Large intestine (tissue), 3 donors: ENCODE measurements at regions not wholly inside any gene's neighbourhood (a gene's known extent, or its start where the extent isn't known, plus 50 kb on each side); places are given as distances from the start of the nearest gene placed in this dataset.

Experiments used
- DNase-seq, 2 donors: peaks; one replicate each; pipeline versions ENCODE4 v3.0.0 to v3.0.0-alpha.2; 2013
- H3K27ac ChIP-seq: one replicate; pipeline ENCODE4 v1.5.1; 2013; ENCODE audit warnings: low read length
- H3K27me3 ChIP-seq: 2 replicates; pipeline ENCODE4 v1.6.1; 2013; ENCODE audit warnings: low read length; ENCODE audit not compliant: control insufficient read depth, insufficient read depth
- H3K36me3 ChIP-seq: 2 replicates; pipeline ENCODE4 v1.6.1; 2013; ENCODE audit warnings: low read length; ENCODE audit not compliant: control insufficient read depth, insufficient read depth
- H3K4me1 ChIP-seq: one replicate; pipeline ENCODE4 v1.6.1; 2013; ENCODE audit warnings: low read length; ENCODE audit not compliant: control insufficient read depth, insufficient read depth
- H3K4me3 ChIP-seq: one replicate; pipeline ENCODE4 v1.5.1; 2013; ENCODE audit warnings: low read length
- H3K9me3 ChIP-seq: one replicate; pipeline ENCODE4 v1.6.1; 2013; ENCODE audit warnings: mild to moderate bottlenecking, low read depth, low read length, moderate library complexity; ENCODE audit not compliant: control insufficient read depth
- WGBS: methylation state at CpG from one replicate; pipeline ENCODE4 v1.1.5; 2013; ENCODE audit warnings: low lambda C conversion rate; ENCODE audit not compliant: insufficient coverage; 5-methylcytosine and 5-hydroxymethylcytosine counted together

GRCh38 chr2:195468771-195469170 is 188.3 kb upstream of the SLC39A10 start:
- WGBS, result no CpG with 5 or more reads among the region's 2 CpGs
- H3K36me3 ChIP-seq, result no peaks in the 10 kb centered on the region

GRCh38 chr2:195466427-195466826 is 190.6 kb upstream of the SLC39A10 start:
- Histone ChIP-seq H3K4me3 (no peak overlapping the region), H3K36me3 (no peaks in the 10 kb centered on the region), H3K9me3 (no peaks in the 10 kb centered on the region), H3K27ac (no peak overlapping the region), H3K27me3 (no peaks in the 10 kb centered on the region), H3K4me1 (no peaks in the 10 kb centered on the region)
- no peak for DNase-seq

More at GRCh38 chr2:195468771-195469170, 188.3 kb upstream of the SLC39A10 start:
- Histone ChIP-seq H3K9me3 (no peaks in the 10 kb centered on the region), H3K27me3 (no peaks in the 10 kb centered on the region), H3K4me3 (no peak overlapping the region), H3K4me1 (no peaks in the 10 kb centered on the region), H3K27ac (no peak overlapping the region)
- DNase-seq, result no peak

- WGBS, result 83% methylated on average over 2 of the region's 3 CpGs
- H3K9me3 ChIP-seq, result no peaks in the 10 kb centered on the region
- H3K27ac ChIP-seq, result no peak overlapping the region
- no peaks in the 10 kb centered on the region for H3K4me1 ChIP-seq
- no peaks in the 10 kb centered on the region for H3K27me3 ChIP-seq
- no peak overlapping the region for H3K4me3 ChIP-seq
- no peak for DNase-seq
- no peaks in the 10 kb centered on the region for H3K36me3 ChIP-seq
These were observed 196.0 kb upstream of the SLC39A10 start for GRCh38 chr2:195461010-195461409.

- Histone ChIP-seq H3K27ac (no peak overlapping the region), H3K9me3 (no peaks in the 10 kb centered on the region), H3K27me3 (no peaks in the 10 kb centered on the region), H3K4me1 (no peaks in the 10 kb centered on the region), H3K4me3 (no peak overlapping the region), H3K36me3 (no peaks in the 10 kb centered on the region)
- no peak for DNase-seq
- WGBS, result 83% methylated on average over 2 of the region's 2 CpGs
These were observed 198.1 kb upstream of the SLC39A10 start for GRCh38 chr2:195458936-195459335.

- no peaks in the 10 kb centered on the region for H3K27me3 ChIP-seq
- H3K9me3 ChIP-seq, result no peaks in the 10 kb centered on the region
- H3K4me3 ChIP-seq, result no peak overlapping the region
- DNase-seq, result no peak
- no peaks in the 10 kb centered on the region for H3K36me3 ChIP-seq
- no peaks in the 10 kb centered on the region for H3K4me1 ChIP-seq
- no peak overlapping the region for H3K27ac ChIP-seq
These were observed 199.2 kb upstream of the SLC39A10 start for GRCh38 chr2:195457873-195458272.

GRCh38 chr2:195456771-195457170 is 200.3 kb upstream of the SLC39A10 start:
- no peaks in the 10 kb centered on the region for H3K9me3 ChIP-seq
- H3K4me1 ChIP-seq, result no peaks in the 10 kb centered on the region
- H3K4me3 ChIP-seq, result no peak overlapping the region
- H3K27me3 ChIP-seq, result no peaks in the 10 kb centered on the region
- WGBS, result no CpG with 5 or more reads among the region's 2 CpGs
- H3K27ac ChIP-seq, result no peak overlapping the region
- no peaks in the 10 kb centered on the region for H3K36me3 ChIP-seq
- no peak for DNase-seq

GRCh38 chr2:195451160-195451559 is 205.9 kb upstream of the SLC39A10 start:
- Histone ChIP-seq H3K27ac (no peak overlapping the region), H3K36me3 (no peaks in the 10 kb centered on the region), H3K27me3 (no peaks in the 10 kb centered on the region), H3K4me3 (no peak overlapping the region), H3K9me3 (no peaks in the 10 kb centered on the region), H3K4me1 (no peaks in the 10 kb centered on the region)
- DNase-seq, result no peak
- 63% methylated on average over 2 of the region's 4 CpGs for WGBS

- no peak overlapping the region for H3K27ac ChIP-seq
- H3K9me3 ChIP-seq, result no peaks in the 10 kb centered on the region
- H3K27me3 ChIP-seq, result no peaks in the 10 kb centered on the region
- no peaks in the 10 kb centered on the region for H3K36me3 ChIP-seq
- H3K4me3 ChIP-seq, result no peak overlapping the region
- DNase-seq, result no peak
- WGBS, result 100% methylated on average over 1 of the region's 3 CpGs
- no peaks in the 10 kb centered on the region for H3K4me1 ChIP-seq
These were observed 206.4 kb upstream of the SLC39A10 start for GRCh38 chr2:195450552-195451113.

- no CpG with 5 or more reads among the region's 5 CpGs for WGBS
- peak in 1 of 2 donors; percentile 24 for DNase-seq
These were observed 209.6 kb upstream of the SLC39A10 start for GRCh38 chr2:195447323-195447975.

GRCh38 chr2:195445639-195446038 is 211.4 kb upstream of the SLC39A10 start:
- DNase-seq, result no peak
- no peaks in the 10 kb centered on the region for H3K27me3 ChIP-seq
- H3K36me3 ChIP-seq, result no peaks in the 10 kb centered on the region
- WGBS, result no CpG with 5 or more reads among the region's 1 CpG
- H3K27ac ChIP-seq, result no peak overlapping the region
- H3K9me3 ChIP-seq, result peaks cover 17% of the 10 kb centered on the region
- H3K4me1 ChIP-seq, result no peaks in the 10 kb centered on the region
- no peak overlapping the region for H3K4me3 ChIP-seq

More at GRCh38 chr2:195447323-195447975, 209.6 kb upstream of the SLC39A10 start:
- Histone ChIP-seq H3K27ac (no peak overlapping the region), H3K4me3 (no peak overlapping the region), H3K4me1 (no peaks in the 10 kb centered on the region), H3K9me3 (peaks cover under 1% of the 10 kb centered on the region), H3K27me3 (no peaks in the 10 kb centered on the region), H3K36me3 (no peaks in the 10 kb centered on the region)

- no peak overlapping the region for H3K4me3 ChIP-seq
- no peaks in the 10 kb centered on the region for H3K27me3 ChIP-seq
- no peaks in the 10 kb centered on the region for H3K4me1 ChIP-seq
- H3K9me3 ChIP-seq, result peaks cover 28% of the 10 kb centered on the region
- DNase-seq, result no peak
- WGBS, result 69% methylated on average over 2 of the region's 2 CpGs
- no peaks in the 10 kb centered on the region for H3K36me3 ChIP-seq
- no peak overlapping the region for H3K27ac ChIP-seq
These were observed 213.1 kb upstream of the SLC39A10 start for GRCh38 chr2:195443926-195444325.
